GM12878 (cell line): ENCODE measurements at regions not wholly inside any gene's neighbourhood (a gene's known extent, or its start where the extent isn't known, plus 50 kb on each side); places are given as distances from the start of the nearest gene placed in this dataset.

Experiments used
- CUX1 ChIP-seq: IDR thresholded peaks from 2 replicates; pipeline ENCODE4 v1.6.1; 2012; ENCODE audit warnings: improper control_type of control experiment, low read depth, low read length; ENCODE audit not compliant: insufficient replicate concordance
- ETV6 ChIP-seq, 2 experiments: fragments of 450-650 bp in 1 of 2; IDR thresholded peaks in 1 of 2; conservative IDR thresholded peaks in 1 of 2; 2 replicates each; pipeline ENCODE4 v1.6.1; 2014; ENCODE audit warnings: antibody characterized with exemption in 1 of 2, borderline replicate concordance in 1 of 2, low read depth in 1 of 2, mild to moderate bottlenecking in 1 of 2, moderate library complexity in 1 of 2
- MEF2A ChIP-seq: IDR thresholded peaks from 2 replicates; pipeline ENCODE4 v1.6.1; 2011; ENCODE audit warnings: low read depth, mild to moderate bottlenecking, low read length, moderate library complexity; ENCODE audit not compliant: insufficient read depth
- POLR2AphosphoS5 ChIP-seq: IDR thresholded peaks from 2 replicates; pipeline ENCODE4 v1.6.1; 2011; ENCODE audit warnings: mild to moderate bottlenecking, low read length, inconsistent platforms
- RAD21 ChIP-seq: IDR thresholded peaks from 2 replicates; pipeline ENCODE4 v1.6.1; 2011; ENCODE audit warnings: mild to moderate bottlenecking, low read depth, low read length, moderate library complexity; ENCODE audit not compliant: insufficient read depth
- SREBF2 ChIP-seq: IDR thresholded peaks from 2 replicates; pipeline ENCODE4 v1.6.1; 2012; ENCODE audit warnings: mild to moderate bottlenecking, low read length
- ZNF384 ChIP-seq: IDR thresholded peaks from 2 replicates; pipeline ENCODE4 v1.6.1; 2012; ENCODE audit warnings: low read depth, mild to moderate bottlenecking, low read length, improper control_type of control experiment, borderline replicate concordance
- ZSCAN29 ChIP-seq: fragments of 450-650 bp; IDR thresholded peaks from 2 replicates; pipeline ENCODE4 v1.6.1; 2017; ENCODE audit warnings: mild to moderate bottlenecking, moderate library complexity
- TF ChIP-seq, protein P1 (sequence below): IDR thresholded peaks from 2 replicates; pipeline ENCODE4 v1.6.1; 2012; ENCODE audit warnings: low read length, inconsistent platforms
- TF ChIP-seq, protein P2 (sequence below): IDR thresholded peaks from 2 replicates; pipeline ENCODE4 v1.6.1; 2011; ENCODE audit warnings: low read depth, mild to moderate bottlenecking, low read length, moderate library complexity, borderline replicate concordance; ENCODE audit errors: extremely low read depth

- TF ChIP-seq, protein P1, sequence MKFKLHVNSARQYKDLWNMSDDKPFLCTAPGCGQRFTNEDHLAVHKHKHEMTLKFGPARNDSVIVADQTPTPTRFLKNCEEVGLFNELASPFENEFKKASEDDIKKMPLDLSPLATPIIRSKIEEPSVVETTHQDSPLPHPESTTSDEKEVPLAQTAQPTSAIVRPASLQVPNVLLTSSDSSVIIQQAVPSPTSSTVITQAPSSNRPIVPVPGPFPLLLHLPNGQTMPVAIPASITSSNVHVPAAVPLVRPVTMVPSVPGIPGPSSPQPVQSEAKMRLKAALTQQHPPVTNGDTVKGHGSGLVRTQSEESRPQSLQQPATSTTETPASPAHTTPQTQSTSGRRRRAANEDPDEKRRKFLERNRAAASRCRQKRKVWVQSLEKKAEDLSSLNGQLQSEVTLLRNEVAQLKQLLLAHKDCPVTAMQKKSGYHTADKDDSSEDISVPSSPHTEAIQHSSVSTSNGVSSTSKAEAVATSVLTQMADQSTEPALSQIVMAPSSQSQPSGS = no peak
- no peak for TF ChIP-seq POLR2AphosphoS5
- TF ChIP-seq MEF2A = no peak
- TF ChIP-seq, protein P2, sequence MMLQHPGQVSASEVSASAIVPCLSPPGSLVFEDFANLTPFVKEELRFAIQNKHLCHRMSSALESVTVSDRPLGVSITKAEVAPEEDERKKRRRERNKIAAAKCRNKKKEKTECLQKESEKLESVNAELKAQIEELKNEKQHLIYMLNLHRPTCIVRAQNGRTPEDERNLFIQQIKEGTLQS = no peak
- TF ChIP-seq ETV6 (conservative IDR thresholded peaks at IDR 0.05 in 1 of 2, IDR thresholded peaks at IDR 0.05 in 1 of 2; ENCODE audit: borderline replicate concordance in 1 of 2, low read depth in 1 of 2) = no peak
- no peak for TF ChIP-seq RAD21
- TF ChIP-seq SREBF2 = no peak
- TF ChIP-seq CUX1 = no peak
- TF ChIP-seq ZNF384 = no peak
- no peak for TF ChIP-seq ZSCAN29
Measured at GRCh38 chr12:58629376-58629775, 290.9 kb downstream of the LRIG3 start (continued).
